ENCODE measurements at regions not wholly inside any gene's neighbourhood (a gene's known extent, or its start where the extent isn't known, plus 50 kb on each side); places are given as distances from the start of the nearest gene placed in this dataset.

DNA sequence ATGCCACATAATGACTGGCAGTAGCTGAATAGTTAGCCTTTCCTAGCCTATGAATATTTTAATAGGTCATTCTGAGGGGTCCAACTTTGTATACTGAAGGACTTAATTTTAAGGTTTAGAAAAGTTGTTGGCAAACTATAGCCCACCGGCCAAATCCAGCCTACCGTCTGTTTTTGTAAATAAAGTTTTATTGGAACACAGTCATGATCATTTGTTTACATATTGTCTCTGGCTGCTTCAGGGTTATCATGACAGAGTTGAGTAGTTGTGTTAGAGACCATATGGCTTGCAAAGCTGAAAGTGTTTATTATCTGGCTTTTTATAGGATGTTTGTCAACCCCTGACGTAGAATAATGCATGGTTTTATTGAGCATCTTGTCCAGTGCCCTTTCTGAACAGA lies 73.4 kb downstream of the NTMT2 start:
- no peak for DNase-seq

GRCh38 chr1:170221031-170221430 lies 75.3 kb downstream of the NTMT2 start:
- DNase-seq, result no peak

DNA sequence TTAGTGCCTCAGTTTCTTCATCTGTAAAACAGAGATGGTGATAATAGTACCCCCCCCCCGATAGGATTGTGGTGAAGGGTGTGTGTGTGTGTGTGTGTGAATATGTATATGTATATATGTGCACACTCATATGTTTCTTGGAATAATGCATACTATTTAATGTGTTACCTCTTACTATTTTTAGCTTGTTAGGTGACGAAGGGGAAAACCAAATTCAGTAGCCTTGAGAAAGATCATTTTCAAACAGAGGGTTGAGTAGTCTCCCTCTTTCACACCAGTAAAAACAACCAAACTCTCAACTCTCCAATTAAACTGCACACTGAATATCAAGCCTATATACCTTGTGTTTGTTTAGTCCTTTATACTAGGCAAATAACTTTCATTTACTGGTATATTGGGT lies 75.7 kb downstream of the NTMT2 start:
- no peak for DNase-seq

DNA sequence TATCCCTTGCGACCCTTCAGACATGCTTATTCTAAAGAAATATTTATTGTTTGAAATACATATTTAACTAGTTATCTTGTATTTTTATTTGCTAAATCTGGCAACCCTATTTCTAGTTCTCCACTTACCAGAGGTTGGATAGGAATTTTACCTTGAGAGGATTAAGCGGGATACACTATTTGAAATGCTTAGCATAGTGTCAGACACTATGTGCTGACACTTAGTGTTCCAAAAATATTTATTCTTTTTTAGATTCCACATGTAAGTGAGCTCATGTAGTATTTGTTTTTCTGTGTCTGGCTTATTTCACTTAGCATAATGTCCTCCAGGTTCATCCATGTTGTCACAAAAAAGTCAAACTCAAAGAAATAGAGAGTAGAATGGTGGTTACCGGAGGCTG lies 78.7 kb downstream of the NTMT2 start:
- DNase-seq, result no peak

DNA sequence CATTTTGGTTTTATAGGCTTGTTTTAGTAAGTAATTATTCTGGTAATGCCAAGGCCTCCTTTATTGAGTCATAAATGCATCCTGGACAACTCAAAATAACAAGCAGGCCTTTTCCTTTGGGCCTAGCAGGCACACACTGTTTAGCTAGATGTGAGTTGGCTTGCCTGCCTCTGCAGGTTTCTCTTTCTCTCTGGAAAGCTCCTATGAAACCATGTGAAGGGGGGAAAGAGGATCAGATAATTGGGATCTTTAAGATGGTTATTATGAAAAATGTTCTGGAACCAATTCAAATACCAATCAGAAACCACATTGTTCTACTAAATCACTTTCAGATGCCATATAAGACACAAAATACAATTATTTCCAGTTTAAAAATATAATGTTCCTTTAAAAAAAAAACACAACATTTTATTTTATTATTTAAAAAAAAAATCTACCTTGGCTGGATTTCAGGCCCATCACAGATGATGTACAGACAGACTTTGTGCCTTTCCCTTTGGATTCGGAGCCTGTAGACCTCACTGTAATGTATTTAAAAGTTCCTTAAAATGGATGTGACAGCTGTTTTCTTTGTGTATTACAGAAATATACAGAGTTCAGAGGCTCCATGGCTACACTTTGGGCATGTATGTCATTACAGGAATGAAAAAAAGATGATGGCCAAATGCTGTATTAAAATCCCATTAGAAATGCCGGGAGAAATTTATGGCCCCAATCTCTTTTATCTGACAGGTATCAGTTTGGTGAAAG lies 80.2 kb downstream of the NTMT2 start:
- DNase-seq, result no peak

DNA sequence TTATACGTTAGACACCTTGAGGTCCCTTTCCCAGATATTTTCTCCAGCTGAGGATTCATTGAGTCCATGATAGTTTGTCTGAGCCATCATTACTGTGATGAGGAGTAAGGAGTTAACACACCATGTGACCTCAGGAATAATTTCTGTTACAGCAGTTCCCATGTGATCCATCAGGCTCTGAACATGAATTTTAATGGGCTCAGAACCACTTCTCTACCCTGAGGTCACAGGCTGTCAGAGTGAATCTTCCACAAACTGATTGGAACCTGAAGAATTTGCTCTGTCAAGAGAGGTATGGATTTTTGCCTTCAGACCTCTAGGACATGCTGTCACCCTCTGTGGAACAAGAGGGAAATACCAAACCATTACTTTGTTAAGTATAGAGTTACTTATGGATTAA lies 81.0 kb downstream of the NTMT2 start:
- DNase-seq, result no peak

GRCh38 chr1:170230323-170230722 lies 84.6 kb downstream of the NTMT2 start:
- no peak for DNase-seq

DNA sequence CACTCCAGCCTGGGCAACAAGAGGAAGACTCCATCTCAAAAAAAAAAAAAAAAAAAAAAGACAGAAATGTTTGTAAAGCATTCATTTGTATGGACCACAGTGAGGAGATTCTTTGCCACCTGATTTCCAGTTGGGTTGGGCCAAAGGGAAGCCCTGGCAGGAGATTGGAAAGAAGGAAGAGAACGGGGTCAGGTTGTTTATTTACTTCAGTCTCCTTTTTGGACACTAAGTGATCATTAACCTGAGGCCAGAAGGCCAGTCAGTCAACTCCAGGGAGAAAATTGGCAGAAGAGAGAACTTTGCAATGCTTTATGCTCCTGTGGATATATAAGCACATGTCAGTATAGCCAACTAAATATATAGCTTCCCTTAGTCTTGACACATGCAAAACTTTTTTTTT lies 85.9 kb downstream of the NTMT2 start:
- no peak for DNase-seq

DNA sequence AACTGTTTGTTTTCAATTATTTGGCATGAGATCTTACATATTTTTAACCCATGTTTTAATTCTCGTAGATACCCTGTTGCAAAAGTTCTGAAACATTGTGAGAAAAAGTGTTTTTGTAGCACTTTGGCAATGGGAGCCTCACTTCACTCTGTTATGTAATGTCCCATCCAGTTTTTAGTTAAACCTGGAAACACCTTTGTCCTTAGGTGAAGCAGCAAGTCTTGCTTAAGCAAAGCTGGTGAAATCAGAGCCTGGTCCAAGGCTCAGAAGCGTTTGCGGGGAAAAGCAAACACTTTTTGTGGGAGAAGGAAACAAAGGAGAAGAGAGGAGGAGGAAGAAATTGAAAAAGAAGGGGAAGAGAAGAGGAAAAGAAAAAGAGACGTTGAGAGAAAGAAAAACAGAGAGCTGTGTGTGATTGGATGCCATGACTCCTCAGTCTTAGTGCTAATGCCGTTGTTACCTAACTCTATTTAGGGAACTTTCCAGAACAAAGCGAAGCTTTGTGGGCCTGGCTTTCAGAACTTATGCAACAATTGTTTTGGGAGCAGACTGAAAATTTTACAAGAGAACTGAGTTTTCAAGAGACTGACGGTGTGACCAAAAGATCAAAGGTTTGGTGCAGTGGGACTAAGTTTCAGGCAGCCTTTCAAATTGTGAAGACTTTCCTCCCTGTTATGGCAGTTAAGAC lies 93.1 kb downstream of the NTMT2 start:
- no peak for DNase-seq

GRCh38 chr1:170239445-170239844 lies 93.7 kb downstream of the NTMT2 start:
- no peak for DNase-seq

DNA sequence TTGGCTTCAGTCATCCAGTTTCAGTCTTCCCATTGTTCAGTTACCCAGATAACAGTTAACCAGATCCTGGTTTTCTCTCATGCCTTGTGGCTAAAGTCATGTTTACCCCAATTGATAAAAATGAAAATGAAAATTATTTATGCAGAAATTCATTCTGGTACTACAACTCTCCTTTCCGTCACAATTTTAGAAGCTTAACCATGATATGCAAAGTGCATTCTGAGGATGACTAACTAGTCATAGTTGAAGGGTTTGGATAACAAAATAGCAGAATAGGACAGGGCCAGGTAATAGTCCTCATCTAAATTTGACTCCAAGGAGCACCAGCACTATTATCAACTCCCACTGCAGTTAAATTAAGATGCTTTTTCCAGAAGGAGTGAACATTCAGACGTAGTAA lies 94.7 kb downstream of the NTMT2 start:
- no peak for DNase-seq

DNA sequence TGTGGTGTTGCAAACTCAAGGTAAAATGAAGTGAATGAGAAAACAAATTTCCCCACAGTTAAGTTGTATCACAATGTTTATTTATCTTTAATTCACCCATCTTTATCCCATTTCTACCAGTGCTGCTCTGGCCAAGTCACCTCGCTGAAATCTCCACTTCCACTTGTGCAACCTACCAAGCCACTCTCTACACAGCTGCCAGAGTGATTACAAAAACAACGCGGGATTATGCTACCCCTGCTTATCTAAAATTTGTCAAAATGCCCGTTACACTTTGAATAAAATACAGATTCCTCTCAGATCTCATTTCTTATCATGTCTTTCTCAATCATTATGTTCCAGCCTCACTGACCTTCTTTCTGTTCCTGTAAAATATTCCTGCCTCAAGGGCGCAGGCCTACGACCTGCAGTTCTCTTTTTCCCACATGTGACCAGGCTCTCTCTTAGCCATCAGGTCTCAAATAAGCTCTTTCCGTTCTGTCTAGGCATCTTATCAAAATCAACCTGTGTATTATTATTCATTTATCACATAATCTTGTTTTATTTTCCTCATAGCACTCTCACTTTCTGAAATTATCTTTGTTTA lies 95.6 kb downstream of the NTMT2 start:
- no peak for DNase-seq

- DNase-seq, result no peak
Observed at GRCh38 chr1:170247751-170248521, 102.2 kb downstream of the NTMT2 start.

DNA sequence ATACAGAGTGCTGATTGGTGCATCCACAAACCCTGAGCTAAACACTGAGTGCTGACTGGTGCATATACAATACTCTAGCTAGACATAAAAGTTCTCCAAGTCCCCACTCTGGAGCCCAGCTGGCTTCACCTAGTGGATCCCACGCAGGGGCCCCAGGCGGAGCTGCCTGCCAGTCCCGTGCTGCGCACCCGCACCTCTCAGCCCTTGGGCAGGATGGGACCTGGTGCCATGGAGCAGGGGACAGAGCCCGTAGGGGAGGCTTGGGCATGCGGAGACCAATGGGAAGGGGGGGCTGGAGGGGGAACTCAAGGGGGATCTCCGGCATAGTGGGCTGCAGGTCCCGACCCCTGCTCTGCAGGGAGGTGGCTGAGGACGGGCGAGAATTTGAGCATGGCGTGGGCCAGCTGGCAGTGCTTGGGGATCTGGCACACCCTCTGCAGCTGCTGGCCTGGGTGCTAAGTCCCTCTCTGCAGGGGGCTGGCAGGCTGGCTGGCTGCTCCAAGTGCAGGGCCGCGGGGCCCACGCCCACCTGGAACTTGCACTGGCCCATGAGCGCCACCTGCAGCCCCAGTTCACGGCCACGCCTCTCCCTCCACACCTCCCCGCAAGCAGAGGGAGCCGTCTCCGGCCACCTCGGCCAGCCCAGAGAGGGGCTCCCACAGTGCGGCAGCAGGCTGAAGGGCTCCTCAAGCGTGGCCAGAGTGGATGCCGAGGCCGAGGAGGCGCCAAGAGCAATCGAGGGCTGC lies 104.9 kb downstream of the NTMT2 start:
- no peak for DNase-seq

GRCh38 chr1:170252851-170253579 lies 107.3 kb downstream of the NTMT2 start:
- no peak for DNase-seq

- no peak for DNase-seq
Observed at GRCh38 chr1:170254371-170254770, 108.6 kb downstream of the NTMT2 start.

DNA sequence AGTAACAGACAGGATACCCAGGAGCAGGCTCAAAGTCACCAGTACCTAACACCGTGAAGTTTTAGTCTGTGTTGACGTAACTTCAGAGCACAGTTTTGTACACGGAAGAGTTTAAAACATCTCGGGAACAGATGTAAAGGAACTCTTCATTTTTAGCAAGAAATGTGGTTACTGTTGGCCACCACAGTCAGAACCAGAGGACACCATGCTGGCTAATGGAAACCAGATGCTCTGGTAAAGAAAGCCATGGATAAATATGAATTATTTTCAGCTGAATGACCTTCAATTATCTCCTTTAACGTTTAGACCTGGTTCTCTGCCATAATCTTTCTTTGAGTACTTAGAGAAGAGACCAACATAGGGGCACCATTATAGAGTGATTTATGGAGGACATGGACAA lies 115.9 kb downstream of the NTMT2 start:
- DNase-seq, result no peak

DNA sequence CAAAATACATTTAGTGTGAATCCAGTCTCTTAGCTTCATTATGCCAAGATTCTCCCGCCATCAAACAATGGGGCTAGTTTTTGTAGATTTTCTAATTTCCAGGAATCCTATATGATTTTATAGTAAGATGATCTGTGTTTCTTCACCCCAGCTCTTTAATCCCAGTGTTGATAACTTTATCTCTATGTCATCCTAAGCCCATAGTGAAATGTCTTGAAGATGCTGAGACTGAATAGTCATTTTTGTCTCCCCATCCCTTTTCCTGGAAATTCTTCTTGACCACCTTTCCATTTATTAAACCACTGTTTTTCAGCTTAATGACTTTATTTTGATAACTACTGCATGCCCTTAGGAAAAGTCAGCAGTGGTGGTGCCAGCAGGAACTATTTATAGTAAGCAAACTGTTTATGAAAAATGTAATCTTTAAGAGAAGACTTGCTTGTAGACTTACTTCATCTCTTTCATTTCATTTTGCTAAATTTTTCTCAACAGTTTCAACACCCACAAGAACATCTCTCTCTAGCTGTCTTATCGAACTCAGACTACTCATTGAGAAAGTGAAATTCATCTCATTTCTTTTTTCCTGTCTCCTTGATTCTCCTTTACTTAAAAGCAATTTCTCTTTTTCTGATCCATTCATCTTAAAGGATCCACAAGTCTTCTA lies 116.6 kb downstream of the NTMT2 start:
- DNase-seq, result no peak

- no peak for DNase-seq
Observed at GRCh38 chr1:170265234-170265633, 119.5 kb downstream of the NTMT2 start.

DNA sequence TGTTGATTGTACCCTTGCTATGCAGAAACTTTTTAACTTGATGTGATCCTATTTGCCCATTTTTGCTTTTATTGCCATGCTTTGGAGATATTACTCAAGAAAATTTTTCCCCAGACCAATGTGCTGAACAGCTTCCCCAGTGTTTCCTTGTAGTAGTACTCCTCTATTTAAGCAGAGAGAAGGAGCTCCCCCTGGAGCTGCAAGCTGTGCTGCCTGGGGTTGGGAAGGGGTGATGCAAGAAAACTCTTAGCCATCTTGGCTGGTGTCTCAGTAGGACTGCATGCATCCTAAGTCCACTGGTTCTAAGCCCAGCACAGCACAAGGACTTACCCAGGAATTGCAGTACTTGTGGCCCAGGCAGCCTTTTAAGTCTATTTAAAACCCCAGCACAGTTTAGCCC lies 121.6 kb downstream of the NTMT2 start:
- DNase-seq, result no peak

DNA sequence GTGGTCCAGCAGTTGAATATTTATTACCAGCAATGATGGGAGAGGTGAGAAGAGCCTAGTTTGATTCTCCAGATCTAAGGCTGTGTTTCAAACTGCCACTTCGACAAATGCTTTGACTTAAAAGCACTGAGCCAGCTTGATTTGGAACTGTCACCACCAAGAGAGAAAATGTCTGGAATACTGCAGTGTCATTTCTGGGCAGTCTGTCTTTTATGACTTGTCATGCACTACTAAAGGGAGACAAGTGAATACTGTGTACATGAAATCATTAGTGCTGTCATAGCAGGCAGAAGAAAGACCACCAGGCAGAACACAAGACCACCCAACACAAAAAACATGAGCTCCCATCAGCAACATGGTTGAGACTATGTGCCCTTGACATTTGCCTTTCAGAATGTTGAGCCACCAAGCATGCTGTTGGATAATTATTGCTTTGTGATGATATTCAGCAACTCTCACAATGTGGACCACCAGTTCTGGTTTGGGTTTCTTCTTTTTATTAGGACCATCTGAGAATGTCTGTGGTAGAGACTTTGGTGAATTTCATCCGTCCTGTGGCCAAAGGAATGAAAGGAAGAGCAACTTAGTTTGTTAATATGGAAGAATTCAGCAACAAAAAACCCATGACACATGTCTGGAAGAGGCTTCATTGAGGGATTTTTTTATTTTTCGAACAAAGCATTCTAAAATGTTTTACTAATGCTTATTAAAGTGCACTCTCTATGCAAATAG lies 125.8 kb downstream of the NTMT2 start:
- no peak for DNase-seq

All from suppressor macrophage treated with lipopolysaccharide for 4 hours (primary cell).